ENCODE measurements at regions not wholly inside any gene's neighbourhood (a gene's known extent, or its start where the extent isn't known, plus 50 kb on each side); places are given as distances from the start of the nearest gene placed in this dataset.
"Not testable (repeated sequence)": the region's sequence is repeated elsewhere in the genome, so short reads cannot be mapped to it uniquely, and the experiment has no call there.

DNA sequence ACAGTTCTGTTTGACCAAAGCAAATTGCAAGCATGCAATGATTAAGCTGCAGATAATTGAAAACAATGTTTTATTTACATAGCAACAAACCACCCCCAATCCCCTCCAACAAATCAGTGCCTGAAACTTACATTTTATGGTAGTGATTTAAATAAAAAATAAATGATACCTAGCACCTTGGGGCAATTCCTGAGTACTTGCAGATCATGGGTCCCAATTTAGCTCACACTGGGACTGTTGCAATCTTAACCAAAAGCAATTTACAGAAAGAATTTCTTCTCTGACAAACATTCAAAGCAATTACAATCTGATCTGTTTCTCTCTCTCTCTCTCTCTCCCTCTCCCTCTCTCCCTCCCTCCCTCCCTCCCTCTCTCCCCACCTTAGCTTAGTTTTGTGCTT, 345.7 kb upstream of the PCSK5 start:
- no peak for DNase-seq (ENCODE audit: low read depth)

DNA sequence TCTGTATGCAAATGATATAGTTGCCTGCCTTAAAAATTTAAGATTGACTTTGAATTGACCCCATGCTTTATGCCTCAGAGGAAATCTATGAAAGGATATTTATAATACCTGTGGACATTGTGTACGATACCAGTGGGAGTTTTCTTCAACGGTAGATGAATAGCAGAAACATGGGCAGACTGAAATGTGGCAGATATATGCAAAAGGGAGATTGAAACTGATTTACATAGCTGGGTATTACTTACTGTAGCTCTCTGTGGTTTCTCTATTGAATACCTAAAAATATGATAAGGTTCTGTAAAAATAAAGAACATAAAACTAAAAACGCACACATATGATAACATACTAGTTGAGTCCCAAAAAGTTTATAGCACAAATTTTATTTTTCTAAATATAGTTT, 345.2 kb upstream of the PCSK5 start:
- DNase-seq (ENCODE audit: low read depth): no peak

DNA sequence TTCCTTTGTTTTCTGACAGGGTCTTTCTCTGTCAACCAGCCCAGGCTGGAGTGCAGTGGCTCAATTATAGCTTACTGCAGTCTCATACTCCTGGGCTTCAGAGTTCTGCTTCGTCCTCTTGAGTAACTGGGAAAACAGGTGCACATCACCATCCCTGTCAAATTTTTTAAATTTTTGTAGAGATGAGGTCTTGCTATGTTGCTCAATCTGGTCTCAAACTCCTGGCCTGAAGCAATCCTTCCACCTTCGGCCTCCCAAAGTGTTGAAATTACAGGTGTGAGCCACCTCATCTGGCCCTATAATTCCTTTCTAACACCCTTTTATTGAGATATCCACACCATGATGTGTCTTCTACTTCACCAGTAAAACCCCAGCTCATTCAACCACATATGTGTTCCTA, 341.6 kb upstream of the PCSK5 start:
- DNase-seq (ENCODE audit: low read depth): no peak

DNA sequence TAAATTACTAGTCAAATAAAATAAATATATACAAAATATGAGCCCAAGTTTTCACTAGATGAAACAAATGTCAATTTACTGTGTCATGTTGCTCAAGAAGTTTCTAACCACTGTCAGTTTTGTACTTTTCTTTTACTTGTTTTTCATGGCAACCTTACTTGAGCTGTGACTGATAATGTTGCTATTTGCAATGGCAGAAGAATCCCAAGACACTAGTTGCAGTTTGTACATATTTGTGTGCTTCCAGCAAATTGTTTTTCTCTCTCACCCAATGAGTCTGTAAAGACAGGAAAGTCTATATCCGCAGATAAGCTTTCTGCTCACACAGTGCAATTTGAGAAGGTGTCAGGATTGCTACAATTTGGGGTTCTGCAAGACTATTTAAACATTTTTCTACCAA, 338.6 kb upstream of the PCSK5 start:
- no peak for DNase-seq (ENCODE audit: low read depth)

DNA sequence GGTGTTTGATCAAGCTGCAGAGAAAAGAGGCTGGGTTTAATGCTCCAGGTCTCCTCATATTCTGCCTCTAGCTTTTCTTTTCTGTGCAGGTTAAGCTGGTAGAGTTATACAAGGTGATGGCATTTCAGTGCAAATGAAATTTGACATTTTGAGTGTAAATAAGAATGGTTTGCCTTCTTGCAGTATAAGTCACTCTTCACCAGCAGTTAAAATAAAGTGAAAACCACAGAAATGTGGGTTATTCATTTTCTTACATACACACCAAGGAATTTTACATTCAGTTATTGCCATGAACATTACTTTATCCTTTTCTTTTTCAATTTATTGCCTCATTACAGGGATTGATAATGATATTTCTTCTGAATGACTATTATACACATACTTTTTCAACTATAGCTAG, 337.5 kb upstream of the PCSK5 start:
- DNase-seq (ENCODE audit: low read depth): peak; percentile 18

DNA sequence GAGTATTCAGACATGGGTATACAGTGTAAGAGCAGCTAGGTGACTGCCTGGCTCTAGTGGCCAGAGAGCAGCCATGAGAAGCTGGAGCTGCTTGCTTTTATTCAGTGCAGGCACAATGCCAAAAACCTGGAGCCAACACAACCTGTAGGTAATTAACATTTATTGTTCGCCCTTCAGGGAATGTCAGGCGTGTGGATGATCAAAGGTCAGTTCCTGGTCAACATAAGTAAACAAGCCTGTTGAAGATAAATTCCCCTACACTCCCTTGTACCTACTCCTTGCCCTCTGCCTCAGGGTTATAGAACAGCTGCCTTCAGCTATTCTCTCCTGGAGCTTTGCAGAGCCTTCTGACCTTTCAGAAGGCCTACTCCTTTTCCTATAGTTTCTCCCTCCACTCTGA, 323.7 kb upstream of the PCSK5 start:
- not testable (repeated sequence) for DNase-seq (ENCODE audit: low read depth)

DNA sequence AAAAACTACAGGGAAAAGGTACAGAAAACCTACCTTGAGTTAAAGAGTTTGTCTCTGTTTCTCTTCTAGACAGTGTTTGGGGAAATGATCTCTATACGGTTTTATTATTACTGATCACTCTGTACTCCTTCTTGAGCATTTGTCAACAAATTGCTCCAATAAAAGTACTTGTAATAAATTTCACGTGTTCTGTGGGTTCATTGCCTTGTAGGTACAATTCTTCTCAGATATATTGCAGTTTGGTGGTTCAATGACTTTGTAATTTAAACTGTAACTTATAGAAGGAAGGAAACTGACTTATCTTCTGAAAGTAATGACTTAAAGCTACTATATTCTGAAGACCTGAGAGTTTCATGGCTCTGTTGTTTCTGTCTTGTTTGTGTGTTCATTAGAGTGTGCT, 319.9 kb upstream of the PCSK5 start:
- DNase-seq (ENCODE audit: low read depth): no peak

DNA sequence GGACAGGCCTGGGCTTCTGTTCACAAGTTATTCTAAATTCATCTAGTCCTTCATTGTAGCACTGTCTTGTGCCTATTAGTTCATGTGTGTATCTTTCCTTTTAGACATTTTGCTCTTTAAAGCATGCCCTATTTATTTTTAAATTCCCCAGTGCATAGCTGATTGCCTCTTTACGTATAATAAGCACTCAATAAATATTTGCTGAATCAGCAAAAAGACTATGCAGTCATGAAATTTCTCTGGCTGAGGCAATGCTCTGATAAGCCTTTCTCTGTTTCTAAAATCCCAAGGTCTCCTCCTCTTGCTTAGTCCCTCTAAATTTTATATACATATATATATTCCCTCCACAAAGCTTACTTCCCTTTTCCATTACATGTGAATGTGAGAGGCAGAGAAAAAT, 315.9 kb upstream of the PCSK5 start:
- no peak for DNase-seq (ENCODE audit: low read depth)

DNA sequence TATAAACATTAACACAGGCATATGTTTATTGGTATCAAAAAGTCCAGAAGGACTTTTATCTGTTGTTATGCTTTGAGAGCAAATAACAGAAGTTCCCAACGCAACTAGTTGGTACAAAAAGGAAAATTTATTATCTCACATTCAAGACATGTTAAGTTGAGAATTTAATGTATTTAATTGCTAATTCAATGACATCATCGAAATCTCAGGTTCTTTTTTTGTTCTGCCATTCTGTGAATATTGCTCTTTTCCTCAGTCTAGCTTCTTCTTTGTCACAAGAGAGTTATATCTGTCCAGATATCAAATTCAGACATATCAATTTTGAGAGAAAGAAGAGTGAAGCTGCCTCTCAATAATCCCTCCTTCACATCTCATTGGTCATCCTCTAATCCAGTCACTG, 307.6 kb upstream of the PCSK5 start:
- no peak for DNase-seq (ENCODE audit: low read depth)

DNA sequence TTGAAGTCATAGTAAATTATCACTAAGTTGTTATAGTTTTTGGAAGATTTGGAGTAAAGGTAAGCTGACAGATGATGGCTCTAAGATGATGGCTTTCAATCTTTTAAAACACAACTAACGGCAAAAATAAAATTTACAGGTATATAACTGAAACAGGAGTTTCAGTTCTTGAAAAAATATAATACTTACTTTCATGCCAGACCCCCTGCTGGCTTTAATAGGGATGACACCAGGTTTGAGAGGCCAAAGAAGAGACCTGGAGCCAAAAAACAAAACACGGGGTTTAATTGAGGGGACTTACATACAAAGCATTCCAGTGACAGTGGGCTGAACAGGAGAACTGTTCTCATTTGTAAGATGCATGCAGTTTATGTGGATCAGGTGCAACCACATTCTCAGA, 301.7 kb upstream of the PCSK5 start:
- no peak for DNase-seq (ENCODE audit: low read depth)

DNA sequence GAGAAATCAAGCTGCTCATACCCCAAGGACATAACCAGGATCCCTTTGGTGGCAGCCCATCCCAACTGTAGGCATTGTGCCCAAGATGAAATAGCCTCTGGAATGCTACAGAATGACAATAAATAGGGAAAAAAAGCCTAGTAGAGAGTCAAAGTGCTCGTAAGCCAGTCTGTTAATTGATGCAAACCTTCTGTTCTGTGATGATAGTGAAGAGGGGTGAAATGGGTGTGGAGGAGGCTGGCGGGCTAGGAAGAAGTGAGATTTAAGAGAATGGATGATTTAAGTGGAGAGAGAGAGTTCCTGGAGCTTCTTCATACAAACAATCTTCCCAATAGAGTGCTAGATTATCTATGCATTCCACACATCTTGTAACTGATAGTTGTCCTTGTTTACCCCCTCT, 301.0 kb upstream of the PCSK5 start:
- no peak for DNase-seq (ENCODE audit: low read depth)

DNA sequence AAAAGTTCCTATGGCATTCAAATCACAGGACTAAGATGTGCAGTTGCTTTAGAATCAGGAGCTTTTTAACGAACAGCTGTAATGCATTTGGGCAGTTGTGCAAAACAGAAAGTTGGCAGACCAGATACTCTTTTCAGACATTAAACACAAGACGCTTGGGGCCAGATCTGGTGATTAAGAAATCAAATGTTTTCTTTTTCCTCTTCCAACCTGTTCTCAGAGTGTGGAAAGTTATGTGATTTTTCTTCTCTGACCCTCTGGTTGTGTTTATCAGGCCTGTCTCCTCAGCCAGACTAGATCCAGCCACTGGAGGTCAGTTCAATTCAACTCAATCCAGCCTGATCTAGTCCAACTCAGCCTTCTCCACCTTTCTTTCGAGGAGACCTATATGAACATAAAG, 298.5 kb upstream of the PCSK5 start:
- no peak for DNase-seq (ENCODE audit: low read depth)

DNA sequence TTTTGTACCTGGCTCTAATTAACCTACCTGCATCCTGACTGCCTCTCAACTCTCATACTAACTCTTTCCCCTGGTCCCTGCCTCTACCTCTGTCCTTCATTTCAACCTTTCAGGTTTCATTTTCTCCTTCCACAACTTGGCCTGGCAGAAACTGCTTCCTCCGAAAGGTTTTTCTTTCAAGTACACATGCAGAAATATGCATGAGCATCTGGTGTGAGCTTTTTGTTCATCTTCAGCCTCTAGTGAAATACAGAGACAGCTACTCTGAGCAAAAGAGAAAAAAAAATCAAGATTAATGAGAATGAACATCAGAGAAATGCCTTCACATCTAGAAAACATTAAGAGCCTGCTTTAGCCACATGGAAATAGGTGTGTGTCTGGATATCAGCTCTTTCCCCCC, 297.9 kb upstream of the PCSK5 start:
- DNase-seq (ENCODE audit: low read depth): no peak

DNA sequence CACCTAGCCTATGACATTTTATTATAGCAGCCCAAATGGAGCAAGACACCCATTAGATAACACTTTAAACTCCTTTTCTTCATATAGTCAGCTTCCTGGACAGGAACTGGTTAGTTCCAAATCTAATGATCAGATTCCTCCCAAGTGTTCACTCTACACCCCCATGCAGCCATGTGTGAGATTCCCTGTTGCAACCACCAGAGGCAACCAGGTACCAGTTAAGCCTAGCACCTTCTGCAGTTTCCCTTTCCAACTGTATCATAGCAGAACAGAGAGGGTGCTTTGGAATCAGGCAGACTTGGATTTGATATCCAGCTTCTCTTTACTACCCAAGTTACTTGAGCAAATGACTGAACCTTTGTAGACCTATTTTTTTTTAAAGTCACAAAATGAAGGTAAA, 296.6 kb upstream of the PCSK5 start:
- DNase-seq (ENCODE audit: low read depth): no peak

DNA sequence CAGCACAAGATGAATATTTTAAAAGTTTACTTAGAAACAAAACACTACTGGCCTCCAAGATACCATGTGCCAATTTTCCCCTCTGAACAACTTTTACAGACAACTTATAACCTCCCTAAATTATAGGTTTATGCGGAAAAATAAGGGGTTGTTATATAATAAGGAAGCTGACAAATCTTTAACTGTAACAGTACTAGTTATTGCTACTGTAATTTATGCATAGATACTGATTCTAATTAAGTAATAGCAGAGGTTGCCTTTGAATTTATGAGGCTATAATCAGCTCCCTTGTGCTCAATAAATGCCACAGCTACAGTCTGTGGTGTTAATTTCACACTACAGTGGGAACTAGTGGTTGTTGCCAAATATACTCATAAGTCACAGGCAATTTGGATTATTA, 291.3 kb upstream of the PCSK5 start:
- no peak for DNase-seq (ENCODE audit: low read depth)

DNA sequence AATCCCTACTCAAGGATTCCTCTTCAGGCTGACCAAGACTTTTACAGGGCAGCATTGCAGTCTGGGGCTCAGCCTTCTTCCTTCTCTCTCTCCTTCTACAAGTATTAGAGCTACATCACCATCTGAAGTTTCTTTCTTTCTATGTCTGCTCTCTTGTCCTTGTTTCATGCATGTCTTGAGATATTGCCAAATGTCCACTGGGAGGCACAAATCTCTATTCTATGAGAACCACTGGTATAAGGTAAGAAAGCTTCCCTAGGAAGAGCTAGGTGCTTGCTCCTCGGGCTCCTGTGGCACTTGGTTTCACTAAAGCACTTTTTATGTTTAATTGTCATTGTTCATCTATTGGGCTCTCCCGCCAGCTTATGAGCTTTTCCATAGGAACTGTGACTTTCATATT, 289.2 kb upstream of the PCSK5 start:
- DNase-seq (ENCODE audit: low read depth): no peak

DNA sequence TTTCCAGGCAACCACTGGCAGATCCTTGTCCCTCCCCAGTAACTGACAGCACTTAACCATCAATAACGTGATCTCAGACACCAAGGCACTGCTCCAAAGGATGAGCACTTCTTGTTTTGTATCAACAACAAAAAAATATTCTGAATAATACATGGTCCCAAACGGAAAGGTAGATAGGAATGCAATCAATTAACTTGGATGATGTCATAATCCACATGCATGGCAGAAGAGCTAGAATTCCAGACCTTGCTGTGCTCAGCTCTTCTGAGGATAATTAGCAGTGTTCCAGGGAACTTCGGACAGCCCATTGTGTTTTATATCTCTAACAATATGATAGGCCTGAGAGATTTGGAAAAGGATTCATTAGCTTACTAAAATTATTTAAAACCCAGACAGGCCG, 288.4 kb upstream of the PCSK5 start:
- no peak for DNase-seq (ENCODE audit: low read depth)

DNA sequence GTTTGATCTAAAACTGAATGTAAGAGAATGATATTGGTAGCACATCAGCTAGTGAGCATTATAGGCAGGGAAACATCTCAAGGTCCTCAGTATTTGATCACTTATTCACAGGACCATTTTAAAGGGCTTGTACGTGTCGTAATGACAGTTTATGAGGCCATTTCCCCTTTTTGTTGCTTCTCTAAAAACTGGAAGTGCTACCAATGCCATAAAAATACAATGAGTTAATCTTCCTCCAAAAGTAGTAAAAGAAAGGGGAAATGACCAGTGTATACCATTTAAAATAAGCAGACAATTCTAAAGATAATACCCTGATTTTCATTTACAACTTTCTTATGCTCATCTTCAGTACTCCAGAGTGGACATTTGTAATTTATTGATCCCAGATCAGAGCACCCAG, 285.8 kb upstream of the PCSK5 start:
- no peak for DNase-seq (ENCODE audit: low read depth)

DNA sequence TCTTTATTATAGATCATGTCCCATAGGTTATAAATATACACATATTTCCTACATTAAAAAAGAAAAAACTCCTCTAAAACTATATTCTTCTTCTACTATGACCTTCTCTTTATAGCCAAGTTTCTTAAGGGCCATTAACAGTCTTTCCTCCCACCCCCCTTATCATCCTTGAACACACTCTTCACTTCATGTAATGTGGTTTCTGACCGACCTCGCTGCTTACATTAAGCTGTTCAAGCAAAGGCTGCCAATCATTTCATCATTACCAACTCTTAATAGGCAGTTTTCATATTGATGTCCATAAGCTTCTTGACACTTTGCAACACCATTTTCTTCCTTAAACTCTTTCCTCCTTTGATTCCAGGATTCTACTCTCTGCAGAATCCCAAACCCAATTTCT, 283.0 kb upstream of the PCSK5 start:
- DNase-seq (ENCODE audit: low read depth): no peak

DNA sequence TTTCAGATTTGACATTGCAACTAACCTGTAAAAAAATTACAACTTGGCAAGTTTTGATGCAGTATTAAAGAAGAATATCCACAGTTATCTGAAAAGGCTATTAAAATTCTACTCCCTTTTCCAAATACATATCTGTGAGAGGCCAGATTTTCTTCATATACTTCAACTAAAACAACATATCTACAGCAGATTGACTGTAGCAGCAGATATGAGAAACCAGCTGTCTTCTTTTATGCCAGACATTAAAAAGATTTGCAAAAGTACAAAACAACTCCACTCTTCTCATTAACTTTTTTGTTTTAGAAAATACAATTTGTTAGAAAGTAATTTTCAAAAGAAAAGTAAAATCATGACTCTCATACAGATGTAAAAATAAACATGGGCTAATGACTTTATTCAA, 281.1 kb upstream of the PCSK5 start:
- no peak for DNase-seq (ENCODE audit: low read depth)

DNA sequence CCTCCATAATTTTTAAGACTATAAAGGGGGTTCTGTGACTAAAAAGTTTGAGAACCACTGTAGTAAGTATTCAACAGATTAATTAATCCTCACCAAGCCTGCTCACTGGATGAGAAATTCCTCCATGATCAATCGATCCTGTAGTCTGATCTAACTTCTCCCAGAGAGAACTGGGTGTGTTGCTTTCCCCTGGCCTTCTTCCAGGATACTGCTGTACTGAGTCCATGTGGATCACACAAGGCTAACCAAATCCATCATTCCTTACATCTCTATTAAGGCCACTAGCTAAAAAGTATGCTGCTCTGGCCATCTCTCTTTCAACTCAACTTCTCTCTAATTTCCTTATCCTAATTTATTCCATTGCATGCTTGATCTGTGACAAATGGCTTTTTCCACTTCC, 280.2 kb upstream of the PCSK5 start:
- no peak for DNase-seq (ENCODE audit: low read depth)

DNA sequence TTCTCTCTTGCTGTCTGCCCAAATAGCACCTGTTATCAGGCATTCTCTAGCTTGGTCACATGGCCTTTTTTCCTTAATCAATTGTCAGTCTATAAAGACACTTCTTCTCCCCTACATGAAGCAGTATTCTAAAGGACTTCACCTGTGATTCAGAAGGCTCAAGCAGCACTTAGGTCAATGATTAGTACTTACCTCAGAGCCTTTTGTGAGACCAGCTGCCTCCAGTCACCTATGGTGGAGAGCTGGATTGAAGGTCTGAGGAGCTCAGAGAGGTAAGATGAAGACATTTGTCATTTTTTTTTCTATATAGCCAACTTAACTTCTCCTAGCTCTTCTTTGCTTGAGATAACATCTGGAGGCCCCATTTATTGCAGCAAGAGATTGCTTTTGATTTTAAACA, 278.3 kb upstream of the PCSK5 start:
- DNase-seq (ENCODE audit: low read depth): no peak

DNA sequence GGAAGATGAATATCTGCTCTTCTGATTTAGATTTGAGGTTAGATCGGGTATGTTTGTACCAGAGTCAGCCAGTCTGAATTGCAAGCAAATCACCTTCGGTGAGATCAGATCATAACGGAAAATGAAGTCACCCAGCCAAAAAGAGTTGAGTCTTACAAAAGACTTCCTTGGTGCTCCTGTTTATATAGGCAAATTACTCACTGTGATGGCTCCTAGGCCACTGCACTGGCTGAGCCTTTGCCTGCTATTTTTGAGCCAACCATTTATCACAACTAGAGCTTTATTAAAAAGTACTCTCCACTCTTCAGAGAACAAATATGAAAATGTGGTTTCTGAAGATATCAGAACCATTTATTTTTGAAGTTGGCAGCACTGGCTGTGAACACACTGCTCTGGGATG, 277.7 kb upstream of the PCSK5 start:
- DNase-seq (ENCODE audit: low read depth): no peak

DNA sequence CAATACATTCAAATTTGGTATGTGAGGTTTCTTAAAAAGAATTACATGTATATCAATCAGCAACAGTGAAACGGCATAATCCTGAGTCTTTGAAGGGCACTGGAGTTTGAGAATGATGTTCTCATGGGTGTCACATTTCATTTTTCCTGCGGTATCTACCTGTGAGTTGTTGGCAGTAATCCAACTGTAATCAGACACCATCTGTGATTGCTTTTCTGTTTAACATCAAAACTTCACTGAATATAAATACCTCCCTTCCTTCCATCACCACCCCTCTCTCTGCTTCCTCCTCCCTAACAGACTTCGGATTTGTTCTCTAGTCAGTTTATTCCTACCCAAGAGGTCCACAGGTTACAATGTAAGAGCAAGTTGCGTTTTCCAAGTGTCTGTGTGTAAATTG, 275.2 kb upstream of the PCSK5 start:
- DNase-seq (ENCODE audit: low read depth): no peak

DNA sequence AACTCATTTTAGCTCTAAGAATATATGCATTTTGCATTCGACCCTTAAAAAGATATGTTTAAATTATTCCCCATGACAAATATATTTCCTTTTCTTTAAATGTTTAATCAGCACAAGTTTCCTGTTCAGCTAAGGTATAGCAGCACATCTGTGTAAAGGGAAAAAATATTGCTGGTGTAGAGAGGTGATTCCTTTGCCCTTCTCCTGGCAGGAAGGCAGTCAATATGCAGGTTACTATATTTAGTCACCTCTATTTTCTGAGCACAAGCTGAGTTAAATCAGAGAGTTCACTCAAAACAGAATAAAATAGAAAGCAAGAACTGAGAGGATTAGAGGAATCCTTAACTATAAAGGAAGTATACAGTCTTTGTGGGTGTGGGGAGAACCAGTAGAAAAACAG, 274.4 kb upstream of the PCSK5 start:
- no peak for DNase-seq (ENCODE audit: low read depth)

Data from HS-5 (cell line).